ENCODE measurements at regions not wholly inside any gene's neighbourhood (a gene's known extent, or its start where the extent isn't known, plus 50 kb on each side); places are given as distances from the start of the nearest gene placed in this dataset.

DNA sequence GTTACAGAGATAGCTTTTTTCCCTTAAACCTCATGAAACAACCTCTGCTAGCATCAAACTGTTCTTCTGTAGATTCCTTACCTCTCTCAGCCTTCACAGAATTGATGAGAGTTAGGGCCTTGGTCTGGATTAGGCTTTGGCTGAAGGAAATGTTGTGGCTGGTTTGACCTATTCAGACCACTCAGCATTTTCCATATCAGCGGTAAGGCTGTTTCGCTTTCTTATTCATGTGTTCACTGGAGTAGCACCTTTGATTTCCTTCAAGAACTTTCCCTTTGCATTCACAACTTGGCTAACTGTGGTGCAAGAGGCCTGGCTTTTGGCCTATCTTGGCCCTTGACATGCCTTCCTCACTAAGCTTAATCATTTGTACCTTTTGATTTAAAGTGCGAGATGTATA lies 50.7 kb upstream of the NRXN3 start:
- no peaks in the 10 kb centered on the region for H3K9me3 ChIP-seq
- ChIA-PET CTCF (no interaction called here), POLR2A (no interaction called here)
- 70% methylated on average over 3 of the region's 3 CpGs for WGBS (ENCODE audit: low lambda C conversion rate)
- DNase-seq: no peak
- no peaks in the 10 kb centered on the region for H3K27me3 ChIP-seq (ENCODE audit: insufficient read depth)
- no peaks in the 10 kb centered on the region for H4K20me1 ChIP-seq (ENCODE audit: insufficient read depth)
- TF ChIP-seq, protein P1, sequence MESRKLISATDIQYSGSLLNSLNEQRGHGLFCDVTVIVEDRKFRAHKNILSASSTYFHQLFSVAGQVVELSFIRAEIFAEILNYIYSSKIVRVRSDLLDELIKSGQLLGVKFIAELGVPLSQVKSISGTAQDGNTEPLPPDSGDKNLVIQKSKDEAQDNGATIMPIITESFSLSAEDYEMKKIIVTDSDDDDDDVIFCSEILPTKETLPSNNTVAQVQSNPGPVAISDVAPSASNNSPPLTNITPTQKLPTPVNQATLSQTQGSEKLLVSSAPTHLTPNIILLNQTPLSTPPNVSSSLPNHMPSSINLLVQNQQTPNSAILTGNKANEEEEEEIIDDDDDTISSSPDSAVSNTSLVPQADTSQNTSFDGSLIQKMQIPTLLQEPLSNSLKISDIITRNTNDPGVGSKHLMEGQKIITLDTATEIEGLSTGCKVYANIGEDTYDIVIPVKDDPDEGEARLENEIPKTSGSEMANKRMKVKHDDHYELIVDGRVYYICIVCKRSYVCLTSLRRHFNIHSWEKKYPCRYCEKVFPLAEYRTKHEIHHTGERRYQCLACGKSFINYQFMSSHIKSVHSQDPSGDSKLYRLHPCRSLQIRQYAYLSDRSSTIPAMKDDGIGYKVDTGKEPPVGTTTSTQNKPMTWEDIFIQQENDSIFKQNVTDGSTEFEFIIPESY (IDR thresholded peaks at IDR 0.05; ENCODE audit: borderline replicate concordance, low read depth): no peak
- TF ChIP-seq RAD21 (IDR thresholded peaks at IDR 0.05; ENCODE audit: low read length) (no peak), RCOR1 (IDR thresholded peaks at IDR 0.05; ENCODE audit: low read length) (no peak), RFX5 (IDR thresholded peaks at IDR 0.05; ENCODE audit: low read length) (no peak), MAX (IDR thresholded peaks at IDR 0.05; ENCODE audit: low read depth) (no peak), RXRA (IDR thresholded peaks at IDR 0.05; ENCODE audit: borderline replicate concordance, low read depth) (no peak), MXI1 (IDR thresholded peaks at IDR 0.05; ENCODE audit: low read depth, low read length) (no peak), SMC3 (IDR thresholded peaks at IDR 0.05; ENCODE audit: low read depth, low read length) (no peak), GATA2 (CRISPR knock-in tag; IDR thresholded peaks at IDR 0.05) (no peak), YY1 (IDR thresholded peaks at IDR 0.05; ENCODE audit: low read depth) (no peak)
- TF ChIP-seq, protein P2, sequence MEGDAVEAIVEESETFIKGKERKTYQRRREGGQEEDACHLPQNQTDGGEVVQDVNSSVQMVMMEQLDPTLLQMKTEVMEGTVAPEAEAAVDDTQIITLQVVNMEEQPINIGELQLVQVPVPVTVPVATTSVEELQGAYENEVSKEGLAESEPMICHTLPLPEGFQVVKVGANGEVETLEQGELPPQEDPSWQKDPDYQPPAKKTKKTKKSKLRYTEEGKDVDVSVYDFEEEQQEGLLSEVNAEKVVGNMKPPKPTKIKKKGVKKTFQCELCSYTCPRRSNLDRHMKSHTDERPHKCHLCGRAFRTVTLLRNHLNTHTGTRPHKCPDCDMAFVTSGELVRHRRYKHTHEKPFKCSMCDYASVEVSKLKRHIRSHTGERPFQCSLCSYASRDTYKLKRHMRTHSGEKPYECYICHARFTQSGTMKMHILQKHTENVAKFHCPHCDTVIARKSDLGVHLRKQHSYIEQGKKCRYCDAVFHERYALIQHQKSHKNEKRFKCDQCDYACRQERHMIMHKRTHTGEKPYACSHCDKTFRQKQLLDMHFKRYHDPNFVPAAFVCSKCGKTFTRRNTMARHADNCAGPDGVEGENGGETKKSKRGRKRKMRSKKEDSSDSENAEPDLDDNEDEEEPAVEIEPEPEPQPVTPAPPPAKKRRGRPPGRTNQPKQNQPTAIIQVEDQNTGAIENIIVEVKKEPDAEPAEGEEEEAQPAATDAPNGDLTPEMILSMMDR (IDR thresholded peaks at IDR 0.05): no peak
- H3K4me3 ChIP-seq (ENCODE audit: low read depth in 2 of 2, low read length in 1 of 2): no peak overlapping the region
- no peaks in the 10 kb centered on the region for H3K4me1 ChIP-seq (ENCODE audit: control insufficient read depth in 1 of 2, insufficient read depth in 2 of 2, low read depth in 1 of 2, low read length in 1 of 2)
- no peaks in the 10 kb centered on the region for H3K79me2 ChIP-seq (ENCODE audit: insufficient read depth)
- no peaks in the 10 kb centered on the region for H3K36me3 ChIP-seq (replicated peaks in 1 of 2; ENCODE audit: control insufficient read depth in 1 of 2, insufficient read depth in 2 of 2, low read length in 1 of 2)
- no peak overlapping the region for H3K9ac ChIP-seq
- no peak overlapping the region for H3K27ac ChIP-seq (ENCODE audit: low read depth in 2 of 2, low read length in 1 of 2)
- no peaks in the 10 kb centered on the region for H3K9me2 ChIP-seq
- H3K4me2 ChIP-seq: no peak overlapping the region
- H3F3A ChIP-seq (replicated peaks; ENCODE audit: insufficient read depth): no peaks in the 10 kb centered on the region
- H2AFZ ChIP-seq (ENCODE audit: low read depth): no peak overlapping the region
